Cardiac fibroblast (primary cell): ENCODE measurements at regions not wholly inside any gene's neighbourhood (a gene's known extent, or its start where the extent isn't known, plus 50 kb on each side); places are given as distances from the start of the nearest gene placed in this dataset.

Experiments
- DNase-seq, 2 donors: peaks; one replicate each; pipeline versions ENCODE4 v3.0.0 to v3.0.0-alpha.2; 2010; ENCODE audit warnings: low read depth in 2 of 2
- H3K4me3 ChIP-seq, 2 donors: replicated peaks in 1 of 2; 1 replicate in 1 of 2; 2 replicates in 1 of 2; pipeline ENCODE4 v1.5.1; 2011; ENCODE audit warnings: low read depth in 2 of 2, low read length in 2 of 2, mild to moderate bottlenecking in 2 of 2, moderate library complexity in 1 of 2
- TF ChIP-seq, protein P1 (sequence below): IDR thresholded peaks from one replicate; pipeline ENCODE4 v1.5.1; 2011; ENCODE audit warnings: low read depth, mild to moderate bottlenecking, low read length, inconsistent platforms

DNA sequence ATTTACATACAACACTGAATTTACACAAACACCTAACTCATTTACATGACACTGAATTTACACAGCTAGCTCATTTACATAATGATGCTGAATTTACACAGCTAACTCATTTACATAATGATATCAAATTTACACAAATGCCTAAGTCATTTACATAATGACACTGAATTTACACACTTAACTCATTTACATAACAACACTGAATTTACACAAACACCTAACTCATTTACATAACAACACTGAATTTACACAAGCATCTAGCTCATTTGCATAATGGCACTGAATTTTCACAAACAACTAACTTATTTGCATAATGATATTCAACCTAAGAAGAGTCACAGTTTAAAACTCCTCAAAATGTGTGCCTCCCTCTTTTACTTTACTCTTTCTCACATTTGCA lies 511.7 kb downstream of the GALR1 start:
- TF ChIP-seq, protein P1, sequence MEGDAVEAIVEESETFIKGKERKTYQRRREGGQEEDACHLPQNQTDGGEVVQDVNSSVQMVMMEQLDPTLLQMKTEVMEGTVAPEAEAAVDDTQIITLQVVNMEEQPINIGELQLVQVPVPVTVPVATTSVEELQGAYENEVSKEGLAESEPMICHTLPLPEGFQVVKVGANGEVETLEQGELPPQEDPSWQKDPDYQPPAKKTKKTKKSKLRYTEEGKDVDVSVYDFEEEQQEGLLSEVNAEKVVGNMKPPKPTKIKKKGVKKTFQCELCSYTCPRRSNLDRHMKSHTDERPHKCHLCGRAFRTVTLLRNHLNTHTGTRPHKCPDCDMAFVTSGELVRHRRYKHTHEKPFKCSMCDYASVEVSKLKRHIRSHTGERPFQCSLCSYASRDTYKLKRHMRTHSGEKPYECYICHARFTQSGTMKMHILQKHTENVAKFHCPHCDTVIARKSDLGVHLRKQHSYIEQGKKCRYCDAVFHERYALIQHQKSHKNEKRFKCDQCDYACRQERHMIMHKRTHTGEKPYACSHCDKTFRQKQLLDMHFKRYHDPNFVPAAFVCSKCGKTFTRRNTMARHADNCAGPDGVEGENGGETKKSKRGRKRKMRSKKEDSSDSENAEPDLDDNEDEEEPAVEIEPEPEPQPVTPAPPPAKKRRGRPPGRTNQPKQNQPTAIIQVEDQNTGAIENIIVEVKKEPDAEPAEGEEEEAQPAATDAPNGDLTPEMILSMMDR = no peak
- no peak for DNase-seq
- H3K4me3 ChIP-seq = no peak overlapping the region

DNA sequence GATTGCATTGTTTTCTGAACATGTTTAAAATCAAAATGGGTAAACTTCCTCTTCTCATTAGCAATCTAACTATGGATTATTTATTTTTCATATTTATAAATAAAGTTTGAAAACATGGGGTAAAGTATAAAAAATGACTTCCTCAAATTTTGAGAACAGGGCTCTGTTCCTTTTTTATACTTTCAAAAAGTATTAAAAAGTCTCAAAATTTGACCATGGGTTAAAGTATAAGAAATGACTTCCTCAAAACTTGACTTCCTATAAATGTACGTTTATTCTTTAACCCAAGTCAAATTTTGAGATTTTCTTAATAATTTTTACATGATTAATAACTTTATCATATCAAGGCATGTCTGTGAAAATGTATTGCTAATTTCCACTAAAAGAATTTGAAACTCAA lies 512.4 kb downstream of the GALR1 start:
- no peak for DNase-seq
- no peak overlapping the region for H3K4me3 ChIP-seq
- TF ChIP-seq, protein P1 = no peak

DNA sequence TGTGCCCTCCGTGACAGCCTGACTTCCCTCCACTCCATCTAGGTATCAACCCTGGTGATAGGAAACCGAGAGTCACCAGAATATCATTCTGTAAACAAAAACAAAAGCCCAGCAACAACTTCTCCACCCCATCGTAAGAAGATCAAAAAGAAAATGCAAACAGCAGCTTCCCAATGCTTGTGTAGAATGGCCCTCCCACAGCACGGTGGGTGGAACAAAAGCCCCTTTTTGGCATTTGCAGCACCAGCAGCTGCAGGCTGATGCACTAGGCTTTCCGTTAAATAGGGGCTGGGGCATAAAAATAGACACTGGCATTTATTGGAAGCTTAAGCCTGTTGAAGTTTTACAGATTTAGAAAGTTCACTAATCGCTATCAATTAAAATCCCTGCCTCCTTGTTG lies 513.0 kb downstream of the GALR1 start:
- TF ChIP-seq, protein P1 = no peak
- DNase-seq = no peak
- no peak overlapping the region for H3K4me3 ChIP-seq

DNA sequence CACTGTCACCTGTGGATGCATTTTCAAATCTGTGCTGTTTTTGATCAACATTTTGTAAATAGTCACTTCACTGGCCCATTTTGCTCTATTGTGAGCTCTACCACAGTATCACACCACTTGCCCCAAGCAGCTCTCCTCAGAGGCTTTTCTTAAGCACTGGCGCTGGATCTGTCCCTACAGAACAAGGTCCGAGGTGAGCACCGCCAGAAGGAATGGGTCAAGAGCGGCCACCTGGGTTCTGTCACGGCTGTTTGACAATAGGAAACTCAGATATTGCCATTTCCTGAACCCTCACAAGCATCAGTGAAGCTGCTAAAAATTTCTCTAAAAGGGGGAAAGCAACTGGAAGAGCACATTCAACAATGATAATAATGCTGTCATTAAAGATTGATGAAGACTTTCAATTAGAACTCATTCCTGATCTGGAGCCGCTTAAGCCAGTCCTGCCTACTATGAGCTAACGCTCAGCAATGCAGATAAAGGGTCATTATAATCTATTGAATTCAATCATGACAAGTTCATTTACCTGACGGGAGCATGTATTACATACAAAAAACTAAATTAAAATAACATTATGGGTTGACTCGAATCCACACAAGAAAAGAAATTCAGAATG lies 514.0 kb downstream of the GALR1 start:
- TF ChIP-seq, protein P1 = no peak
- no peak for DNase-seq
- H3K4me3 ChIP-seq = no peak overlapping the region

DNA sequence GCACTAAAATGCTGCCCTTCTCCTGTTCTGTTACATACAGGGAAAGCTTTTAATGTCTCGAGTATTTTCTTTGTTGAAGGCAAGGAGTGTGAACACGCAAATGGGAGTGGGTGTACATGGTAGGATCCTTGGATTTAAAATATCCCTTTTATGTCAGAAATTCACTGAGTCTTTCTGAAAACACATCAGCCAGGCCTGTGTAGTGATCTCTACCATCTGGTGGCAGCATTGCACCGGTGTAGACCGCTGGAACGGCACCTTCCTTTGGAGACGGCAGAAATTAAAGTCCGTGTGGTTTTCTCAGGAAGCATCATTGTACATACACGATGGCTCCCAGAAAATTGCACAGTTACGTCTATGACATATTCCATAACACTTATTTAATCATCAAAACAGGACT lies 515.8 kb downstream of the GALR1 start:
- TF ChIP-seq, protein P1 = no peak
- H3K4me3 ChIP-seq = no peak overlapping the region
- DNase-seq = peak in 1 of 2 donors; percentile 16

DNA sequence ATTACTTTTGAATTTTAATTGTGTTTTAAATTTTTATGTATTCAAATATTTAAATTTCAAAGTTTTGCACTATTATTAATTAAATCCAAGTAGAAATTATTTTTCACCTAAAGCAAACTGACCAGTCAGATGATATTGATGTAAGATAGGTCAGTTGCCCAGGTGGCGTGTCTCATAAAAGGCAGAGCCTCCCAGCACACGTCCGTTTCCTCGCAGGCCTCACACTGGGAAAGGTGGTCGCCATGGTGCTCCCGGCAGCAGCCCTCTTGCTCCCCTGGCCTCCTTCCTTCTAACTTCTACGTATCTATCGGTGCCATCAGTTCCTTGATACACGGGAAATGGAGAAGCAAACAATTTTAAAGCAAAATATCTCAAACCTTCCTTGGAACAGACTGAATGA lies 516.8 kb downstream of the GALR1 start:
- H3K4me3 ChIP-seq = no peak overlapping the region
- TF ChIP-seq, protein P1 = no peak
- no peak for DNase-seq

DNA sequence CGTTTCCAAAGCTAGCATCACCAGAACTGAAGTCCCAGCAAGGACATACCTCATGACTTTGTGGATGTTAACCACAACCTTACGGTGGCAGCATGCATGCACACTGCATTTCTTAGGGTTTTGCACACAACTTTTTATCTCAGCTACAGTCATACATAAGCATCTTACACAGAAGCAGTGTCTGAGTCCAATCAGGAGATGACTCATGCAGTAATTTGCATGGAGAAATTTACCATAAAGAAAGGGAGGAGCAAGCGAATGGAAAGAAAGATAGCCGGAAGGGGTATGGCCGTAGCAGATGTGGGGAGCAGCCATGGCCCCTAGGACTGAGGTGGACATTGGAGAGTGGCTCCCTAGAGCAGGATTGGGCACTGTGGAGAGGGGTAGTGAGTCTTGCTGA lies 522.5 kb downstream of the GALR1 start:
- TF ChIP-seq, protein P1 = no peak
- no peak for DNase-seq
- H3K4me3 ChIP-seq = no peak overlapping the region
